ENCODE measurements at regions not wholly inside any gene's neighbourhood (a gene's known extent, or its start where the extent isn't known, plus 50 kb on each side); places are given as distances from the start of the nearest gene placed in this dataset.

DNA sequence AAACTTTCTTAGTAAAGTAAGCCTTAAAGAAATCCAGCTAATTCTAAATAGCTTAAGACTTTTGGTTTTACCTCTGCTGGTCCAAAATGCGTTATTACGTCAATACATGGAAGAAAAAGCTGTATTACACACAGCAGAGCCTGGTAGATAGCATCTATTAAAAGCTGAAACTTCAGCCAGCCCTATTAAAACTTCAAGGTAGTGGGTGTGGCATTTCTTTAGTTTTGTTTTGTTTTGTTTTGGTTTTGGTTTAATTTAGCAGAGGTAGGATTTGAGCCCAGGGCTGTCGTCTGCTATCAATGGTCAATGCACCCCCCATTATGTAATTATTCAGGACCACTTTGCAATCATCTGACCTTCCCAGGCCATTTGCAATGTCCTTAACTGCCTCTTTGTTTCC, 318.4 kb upstream of the MAF start:
- no peaks in the 10 kb centered on the region for H3K36me3 ChIP-seq (ENCODE audit: control insufficient read depth in 1 of 2, insufficient read depth in 2 of 2, low read depth in 1 of 2, low read length in 2 of 2)
- H3K9ac ChIP-seq (ENCODE audit: low read length), result no peak overlapping the region
- H3K14ac ChIP-seq (ENCODE audit: low read length in 2 of 2), result no peak overlapping the region
- H3K4me3 ChIP-seq (ENCODE audit: insufficient read depth in 1 of 2, low read depth in 1 of 2, low read length in 2 of 2), result no peak overlapping the region
- H3K27me3 ChIP-seq (ENCODE audit: control insufficient read depth in 1 of 2, insufficient read depth in 1 of 2, low read length in 2 of 2), result no peaks in the 10 kb centered on the region
- H2BK5ac ChIP-seq (ENCODE audit: low read depth, low read length, poor library complexity, severe bottlenecking), result no peak overlapping the region
- no peak overlapping the region for H2BK12ac ChIP-seq (ENCODE audit: low read length in 2 of 2)
- H3K4ac ChIP-seq (ENCODE audit: low read depth in 1 of 2, low read length in 2 of 2), result no peak overlapping the region
- 89% methylated on average over 3 of the region's 3 CpGs for WGBS
- no peak overlapping the region for H2BK15ac ChIP-seq (ENCODE audit: low read depth, poor library complexity, severe bottlenecking)
- H2AK5ac ChIP-seq (ENCODE audit: low read length, severe bottlenecking), result no peak overlapping the region
- no peak overlapping the region for H3K18ac ChIP-seq (ENCODE audit: low read depth in 1 of 2, low read length in 2 of 2)
- no peaks in the 10 kb centered on the region for H3K9me3 ChIP-seq (ENCODE audit: control insufficient read depth, low read length)
- H4K91ac ChIP-seq (ENCODE audit: low read length), result no peak overlapping the region
- H3K23ac ChIP-seq (ENCODE audit: low read length in 2 of 2), result no peak overlapping the region
- no peak overlapping the region for H2BK120ac ChIP-seq (ENCODE audit: low read depth, low read length)
- DNase-seq, result no peak
- H2AFZ ChIP-seq (ENCODE audit: low read depth, low read length), result no peak overlapping the region
- no peaks in the 10 kb centered on the region for H3K79me1 ChIP-seq (replicated peaks; ENCODE audit: low read length, poor library complexity, severe bottlenecking)
- no peak overlapping the region for H3K27ac ChIP-seq (ENCODE audit: low read length, poor library complexity, severe bottlenecking)
- H4K8ac ChIP-seq (ENCODE audit: low read length), result no peak overlapping the region
- no peak overlapping the region for H3K4me2 ChIP-seq (ENCODE audit: low read length, poor library complexity, severe bottlenecking)
- no peaks in the 10 kb centered on the region for H3K4me1 ChIP-seq (ENCODE audit: control insufficient read depth, insufficient read depth, low read depth, low read length)

DNA sequence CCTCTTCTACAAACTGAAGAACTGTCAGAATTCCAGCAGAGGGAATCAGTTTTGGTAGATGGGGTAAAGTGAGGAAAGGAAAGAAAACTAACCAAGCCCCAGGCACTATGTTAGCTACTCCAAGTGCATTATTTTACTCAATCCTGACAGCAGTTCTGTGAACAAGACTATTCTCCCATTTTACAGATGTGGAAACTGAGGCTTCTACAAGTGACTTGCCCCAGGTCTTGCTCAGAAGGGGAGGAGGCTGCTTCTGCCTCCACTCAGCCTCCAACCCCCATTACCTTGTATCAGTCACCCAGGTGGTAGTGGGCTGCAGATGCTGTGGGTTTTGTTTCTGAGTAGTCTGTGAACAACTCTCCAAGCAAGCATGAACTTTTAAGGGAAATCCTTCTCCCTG, 315.2 kb upstream of the MAF start:
- Histone ChIP-seq H4K8ac (ENCODE audit: low read length) (no peak overlapping the region), H2BK5ac (ENCODE audit: low read depth, low read length, poor library complexity, severe bottlenecking) (no peak overlapping the region), H3K18ac (ENCODE audit: low read depth in 1 of 2, low read length in 2 of 2) (no peak overlapping the region), H3K4ac (ENCODE audit: low read depth in 1 of 2, low read length in 2 of 2) (no peak overlapping the region), H4K91ac (ENCODE audit: low read length) (no peak overlapping the region), H2BK15ac (ENCODE audit: low read depth, poor library complexity, severe bottlenecking) (no peak overlapping the region), H3K4me1 (ENCODE audit: control insufficient read depth, insufficient read depth, low read depth, low read length) (no peaks in the 10 kb centered on the region), H3K79me1 (replicated peaks; ENCODE audit: low read length, poor library complexity, severe bottlenecking) (no peaks in the 10 kb centered on the region), H3K27ac (ENCODE audit: low read length, poor library complexity, severe bottlenecking) (no peak overlapping the region), H2AK5ac (ENCODE audit: low read length, severe bottlenecking) (no peak overlapping the region), H3K36me3 (ENCODE audit: control insufficient read depth in 1 of 2, insufficient read depth in 2 of 2, low read depth in 1 of 2, low read length in 2 of 2) (no peaks in the 10 kb centered on the region), H2BK120ac (ENCODE audit: low read depth, low read length) (no peak overlapping the region), H3K4me3 (ENCODE audit: insufficient read depth in 1 of 2, low read depth in 1 of 2, low read length in 2 of 2) (no peak overlapping the region), H3K23ac (ENCODE audit: low read length in 2 of 2) (no peak overlapping the region), H3K4me2 (ENCODE audit: low read length, poor library complexity, severe bottlenecking) (no peak overlapping the region), H3K9ac (ENCODE audit: low read length) (no peak overlapping the region), H2AFZ (ENCODE audit: low read depth, low read length) (no peak overlapping the region), H3K14ac (ENCODE audit: low read length in 2 of 2) (no peak overlapping the region), H2BK12ac (ENCODE audit: low read length in 2 of 2) (no peak overlapping the region), H3K27me3 (ENCODE audit: control insufficient read depth in 1 of 2, insufficient read depth in 1 of 2, low read length in 2 of 2) (no peaks in the 10 kb centered on the region), H3K9me3 (ENCODE audit: control insufficient read depth, low read length) (no peaks in the 10 kb centered on the region)
- DNase-seq, result no peak

DNA sequence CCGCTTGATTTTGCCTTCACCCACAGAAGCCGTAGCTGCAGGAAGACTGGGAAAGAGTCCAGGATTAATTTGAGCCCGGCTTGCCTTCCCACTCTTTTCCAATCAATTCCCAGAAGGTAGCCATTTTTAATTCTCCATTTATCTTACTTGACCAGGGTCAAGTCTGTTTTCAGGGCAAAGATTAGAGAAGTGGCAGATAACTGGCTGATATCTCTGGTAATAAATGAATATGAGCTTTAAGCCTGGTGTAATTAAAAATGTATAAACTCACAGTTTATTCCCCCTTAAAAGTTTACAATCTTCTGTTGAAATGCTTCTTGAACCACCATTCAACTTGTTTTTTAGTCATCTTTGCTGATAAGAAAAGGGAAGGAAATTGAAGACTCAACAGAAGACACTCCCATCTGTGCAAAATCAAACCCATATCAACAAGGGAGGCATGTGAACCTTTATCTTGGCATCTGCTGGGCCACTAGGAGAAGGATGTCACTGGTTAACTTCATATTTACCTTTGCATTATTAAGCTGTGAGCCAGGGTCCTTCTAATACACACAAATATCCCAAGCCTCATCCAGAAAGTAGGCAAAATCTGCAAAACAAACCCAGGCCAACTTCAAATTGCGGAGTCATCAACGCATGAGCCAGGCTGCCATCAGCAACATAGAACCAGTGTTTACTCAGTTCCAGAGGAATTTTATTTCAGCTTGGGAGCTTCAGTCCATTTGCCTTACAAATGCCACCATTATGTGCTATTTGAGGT, 314.6 kb upstream of the MAF start:
- no peak overlapping the region for H2BK12ac ChIP-seq (ENCODE audit: low read length in 2 of 2)
- no peak overlapping the region for H3K14ac ChIP-seq (ENCODE audit: low read length in 2 of 2)
- peaks cover 0 to 4% of the 10 kb centered on the region in 2 experiments for H3K27me3 ChIP-seq (ENCODE audit: control insufficient read depth in 1 of 2, insufficient read depth in 1 of 2, low read length in 2 of 2)
- H3K4me3 ChIP-seq (ENCODE audit: insufficient read depth in 1 of 2, low read depth in 1 of 2, low read length in 2 of 2), result no peak overlapping the region
- no peak for DNase-seq
- H3K18ac ChIP-seq (ENCODE audit: low read depth in 1 of 2, low read length in 2 of 2), result no peak overlapping the region
- H3K23ac ChIP-seq (ENCODE audit: low read length in 2 of 2), result no peak overlapping the region
- H3K4me1 ChIP-seq (ENCODE audit: control insufficient read depth, insufficient read depth, low read depth, low read length), result no peaks in the 10 kb centered on the region
- no peak overlapping the region for H3K4me2 ChIP-seq (ENCODE audit: low read length, poor library complexity, severe bottlenecking)
- no peaks in the 10 kb centered on the region for H3K9me3 ChIP-seq (ENCODE audit: control insufficient read depth, low read length)
- no peak overlapping the region for H2BK5ac ChIP-seq (ENCODE audit: low read depth, low read length, poor library complexity, severe bottlenecking)
- no peak overlapping the region for H4K91ac ChIP-seq (ENCODE audit: low read length)
- H2AFZ ChIP-seq (ENCODE audit: low read depth, low read length), result no peak overlapping the region
- no peak overlapping the region for H3K9ac ChIP-seq (ENCODE audit: low read length)
- H2BK15ac ChIP-seq (ENCODE audit: low read depth, poor library complexity, severe bottlenecking), result no peak overlapping the region
- no peaks in the 10 kb centered on the region for H3K79me1 ChIP-seq (replicated peaks; ENCODE audit: low read length, poor library complexity, severe bottlenecking)
- no peaks in the 10 kb centered on the region for H3K36me3 ChIP-seq (ENCODE audit: control insufficient read depth in 1 of 2, insufficient read depth in 2 of 2, low read depth in 1 of 2, low read length in 2 of 2)
- H3K4ac ChIP-seq (ENCODE audit: low read depth in 1 of 2, low read length in 2 of 2), result no peak overlapping the region
- H4K8ac ChIP-seq (ENCODE audit: low read length), result no peak overlapping the region
- H2AK5ac ChIP-seq (ENCODE audit: low read length, severe bottlenecking), result no peak overlapping the region
- no peak overlapping the region for H3K27ac ChIP-seq (ENCODE audit: low read length, poor library complexity, severe bottlenecking)
- WGBS, result 96% methylated on average over 4 of the region's 5 CpGs
- H2BK120ac ChIP-seq (ENCODE audit: low read depth, low read length), result no peak overlapping the region

DNA sequence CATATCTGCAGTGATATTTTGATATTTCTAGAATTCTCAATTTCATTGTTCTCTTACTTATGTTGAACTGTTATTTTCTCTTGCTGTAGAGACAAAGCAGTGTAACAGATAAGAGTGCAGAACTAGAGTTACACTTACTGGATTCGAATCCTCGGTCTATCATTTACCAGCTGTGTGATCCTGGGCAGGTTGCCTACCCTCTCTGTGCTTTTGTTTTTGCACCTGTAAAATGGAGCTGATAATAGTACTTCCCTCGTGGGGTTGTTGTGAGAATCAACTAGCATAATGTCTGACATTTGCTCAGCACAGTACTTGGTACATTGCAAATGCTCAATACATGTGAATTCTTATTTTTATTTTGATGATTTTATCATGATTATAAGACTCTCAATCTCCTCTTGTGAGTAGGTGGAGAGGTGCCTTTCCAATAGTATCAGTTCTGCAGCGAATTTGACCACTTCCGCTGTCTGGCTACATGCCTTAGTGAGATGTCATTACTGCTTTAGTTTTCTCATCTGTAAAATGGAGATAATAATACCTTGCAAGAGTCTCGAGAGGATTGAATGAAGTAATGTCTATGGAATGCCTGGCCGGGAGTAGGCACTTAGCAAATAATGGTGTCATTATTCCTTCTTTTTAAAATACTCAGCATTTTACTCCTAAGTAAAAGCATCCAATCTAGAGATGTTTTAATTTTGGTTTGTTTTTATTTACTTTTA, 312.2 kb upstream of the MAF start:
- Histone ChIP-seq H2BK12ac (ENCODE audit: low read length in 2 of 2) (no peak overlapping the region), H2BK120ac (ENCODE audit: low read depth, low read length) (no peak overlapping the region), H2BK15ac (ENCODE audit: low read depth, poor library complexity, severe bottlenecking) (no peak overlapping the region), H3K14ac (ENCODE audit: low read length in 2 of 2) (no peak overlapping the region), H3K4me3 (ENCODE audit: insufficient read depth in 1 of 2, low read depth in 1 of 2, low read length in 2 of 2) (no peak overlapping the region), H2AFZ (ENCODE audit: low read depth, low read length) (no peak overlapping the region), H3K27me3 (ENCODE audit: control insufficient read depth in 1 of 2, insufficient read depth in 1 of 2, low read length in 2 of 2) (peaks cover 0 to 12% of the 10 kb centered on the region in 2 experiments), H3K9ac (ENCODE audit: low read length) (no peak overlapping the region), H3K79me1 (replicated peaks; ENCODE audit: low read length, poor library complexity, severe bottlenecking) (no peaks in the 10 kb centered on the region), H3K4me2 (ENCODE audit: low read length, poor library complexity, severe bottlenecking) (no peak overlapping the region), H2BK5ac (ENCODE audit: low read depth, low read length, poor library complexity, severe bottlenecking) (no peak overlapping the region), H3K23ac (ENCODE audit: low read length in 2 of 2) (no peak overlapping the region), H3K27ac (ENCODE audit: low read length, poor library complexity, severe bottlenecking) (no peak overlapping the region), H3K9me3 (ENCODE audit: control insufficient read depth, low read length) (no peaks in the 10 kb centered on the region), H3K4ac (ENCODE audit: low read depth in 1 of 2, low read length in 2 of 2) (no peak overlapping the region), H3K36me3 (ENCODE audit: control insufficient read depth in 1 of 2, insufficient read depth in 2 of 2, low read depth in 1 of 2, low read length in 2 of 2) (no peaks in the 10 kb centered on the region), H3K4me1 (ENCODE audit: control insufficient read depth, insufficient read depth, low read depth, low read length) (no peaks in the 10 kb centered on the region), H4K8ac (ENCODE audit: low read length) (no peak overlapping the region), H3K18ac (ENCODE audit: low read depth in 1 of 2, low read length in 2 of 2) (no peak overlapping the region), H2AK5ac (ENCODE audit: low read length, severe bottlenecking) (no peak overlapping the region), H4K91ac (ENCODE audit: low read length) (no peak overlapping the region)
- DNase-seq, result no peak
- WGBS, result 82% methylated on average over 4 of the region's 7 CpGs
